ENCODE measurements at regions not wholly inside any gene's neighbourhood (a gene's known extent, or its start where the extent isn't known, plus 50 kb on each side); places are given as distances from the start of the nearest gene placed in this dataset.

DNA sequence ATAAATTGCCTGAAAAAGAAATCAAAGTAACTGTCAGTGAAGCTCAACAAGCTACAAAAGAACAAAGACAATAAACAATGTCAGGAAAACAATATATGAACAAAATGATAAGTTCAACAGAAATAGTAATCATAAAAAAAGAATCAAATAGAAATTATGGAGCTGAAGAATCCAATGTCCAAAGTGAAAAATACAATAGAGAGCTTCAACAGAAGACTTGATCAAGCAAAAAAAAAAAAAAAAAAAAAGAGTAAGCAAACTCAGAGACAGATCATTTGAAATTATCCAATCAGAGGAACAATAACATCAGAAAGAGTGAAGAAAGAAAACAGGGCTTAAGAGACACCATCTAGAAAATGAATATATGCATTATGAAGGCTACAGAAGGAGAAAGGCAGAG is 251.4 kb upstream of the SAMSN1 start:
- Histone ChIP-seq H3K27ac (no peak overlapping the region), H3K36me3 (no peaks in the 10 kb centered on the region), H3K4me3 (no peak overlapping the region), H3K9me3 (peaks cover 0 to 29% of the 10 kb centered on the region in 2 donors), H3K4me1 (no peaks in the 10 kb centered on the region), H3K27me3 (no peaks in the 10 kb centered on the region)
- DNase-seq (ENCODE audit: low spot score), result no peak
- TF ChIP-seq CTCF (IDR thresholded peaks at IDR 0.05), result no peak

GRCh38 chr21:14787312-14787711 is 241.2 kb upstream of the SAMSN1 start:
- no peaks in the 10 kb centered on the region for H3K27me3 ChIP-seq
- no peak overlapping the region for H3K4me3 ChIP-seq
- no peak overlapping the region for H3K27ac ChIP-seq
- no peak for DNase-seq (ENCODE audit: low spot score)
- H3K4me1 ChIP-seq, result no peaks in the 10 kb centered on the region
- H3K9me3 ChIP-seq, result no peaks in the 10 kb centered on the region
- no peaks in the 10 kb centered on the region for H3K36me3 ChIP-seq
- no peak for TF ChIP-seq CTCF (IDR thresholded peaks at IDR 0.05)

DNA sequence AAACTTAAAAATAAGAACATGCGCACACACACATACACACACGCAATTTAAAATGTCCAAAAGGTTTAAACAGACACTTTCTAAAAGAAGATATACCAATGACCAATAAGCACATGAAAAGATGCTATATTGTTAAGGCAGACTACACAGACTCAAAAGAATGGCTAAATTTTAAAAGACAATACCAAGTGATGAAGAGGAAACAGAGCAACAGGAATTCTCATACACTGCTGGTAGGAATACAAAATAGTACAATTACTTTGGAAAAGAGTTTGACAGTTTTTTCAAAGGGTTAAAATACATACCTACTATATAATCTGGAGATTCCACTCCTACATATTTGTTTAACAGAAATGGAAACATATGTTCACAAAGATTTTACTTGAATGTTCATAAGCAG is 239.6 kb upstream of the SAMSN1 start:
- no peak overlapping the region for H3K4me3 ChIP-seq
- no peaks in the 10 kb centered on the region for H3K27me3 ChIP-seq
- H3K9me3 ChIP-seq, result no peaks in the 10 kb centered on the region
- H3K4me1 ChIP-seq, result no peaks in the 10 kb centered on the region
- TF ChIP-seq CTCF (IDR thresholded peaks at IDR 0.05), result no peak
- DNase-seq (ENCODE audit: low spot score), result no peak
- no peaks in the 10 kb centered on the region for H3K36me3 ChIP-seq
- no peak overlapping the region for H3K27ac ChIP-seq

DNA sequence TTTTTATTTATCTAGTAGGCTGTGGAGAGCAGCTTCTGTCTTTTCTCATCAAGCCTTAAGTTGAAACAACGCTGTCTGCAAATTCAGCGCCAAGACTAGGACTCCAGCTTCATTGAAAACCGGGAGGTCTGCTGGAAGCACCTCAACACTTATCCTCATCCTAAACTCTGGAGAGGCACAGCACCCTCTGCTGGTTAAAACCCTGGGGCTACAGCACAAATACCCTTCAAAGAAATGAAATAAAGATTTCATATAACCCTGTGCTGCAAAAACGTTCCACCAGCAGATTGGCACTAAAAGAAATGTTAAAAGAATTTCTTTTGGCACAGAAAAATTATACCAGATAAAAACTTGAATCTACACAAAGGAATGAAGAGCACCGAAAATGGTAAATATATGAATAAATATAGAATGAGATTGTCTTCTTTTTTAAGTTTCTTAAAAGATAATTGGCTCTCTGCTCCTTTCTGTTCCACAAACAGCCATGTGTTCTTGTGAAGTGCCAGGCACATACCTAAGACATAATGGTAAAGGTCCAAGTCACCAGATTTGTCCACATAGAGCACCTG is 227.7 kb upstream of the SAMSN1 start:
- H3K27ac ChIP-seq, result no peak overlapping the region
- no peaks in the 10 kb centered on the region for H3K27me3 ChIP-seq
- H3K9me3 ChIP-seq, result no peaks in the 10 kb centered on the region
- H3K4me3 ChIP-seq, result no peak overlapping the region
- peak in 1 of 2 donors; percentile 59 for TF ChIP-seq CTCF (IDR thresholded peaks at IDR 0.05)
- no peaks in the 10 kb centered on the region for H3K4me1 ChIP-seq
- H3K36me3 ChIP-seq, result no peaks in the 10 kb centered on the region
- DNase-seq (ENCODE audit: low spot score), result peak; percentile 61

DNA sequence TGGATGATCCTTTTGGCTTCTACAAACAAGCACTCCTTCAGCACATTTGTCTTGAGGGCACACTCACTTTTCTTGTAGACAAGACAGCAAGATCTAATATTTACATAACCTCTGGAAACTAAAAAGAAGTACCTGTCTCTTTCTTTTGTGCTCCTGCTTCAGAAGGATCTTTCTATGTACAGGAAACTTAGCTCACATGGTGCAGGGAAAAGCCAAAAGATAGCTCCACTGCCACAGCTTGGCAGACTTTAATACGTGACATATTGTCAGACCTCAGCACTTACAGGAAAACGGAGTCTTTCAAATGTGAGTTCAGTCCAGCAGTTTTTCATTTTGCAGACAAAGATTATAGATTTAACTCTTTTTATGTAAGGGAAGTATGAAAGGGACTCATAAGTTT is 225.5 kb upstream of the SAMSN1 start:
- H3K9me3 ChIP-seq, result no peaks in the 10 kb centered on the region
- H3K4me1 ChIP-seq, result no peaks in the 10 kb centered on the region
- DNase-seq (ENCODE audit: low spot score), result no peak
- no peak overlapping the region for H3K27ac ChIP-seq
- no peak for TF ChIP-seq CTCF (IDR thresholded peaks at IDR 0.05)
- no peak overlapping the region for H3K4me3 ChIP-seq
- no peaks in the 10 kb centered on the region for H3K36me3 ChIP-seq
- no peaks in the 10 kb centered on the region for H3K27me3 ChIP-seq

- Histone ChIP-seq H3K9me3 (no peaks in the 10 kb centered on the region), H3K4me1 (no peaks in the 10 kb centered on the region), H3K27me3 (no peaks in the 10 kb centered on the region), H3K36me3 (no peaks in the 10 kb centered on the region), H3K4me3 (no peak overlapping the region), H3K27ac (no peak overlapping the region)
- TF ChIP-seq CTCF (IDR thresholded peaks at IDR 0.05), result no peak
- DNase-seq (ENCODE audit: low spot score), result no peak
Observed at GRCh38 chr21:14768042-14768441, 221.9 kb upstream of the SAMSN1 start.
